Liver (tissue), 3 donors: ENCODE measurements at regions not wholly inside any gene's neighbourhood (a gene's known extent, or its start where the extent isn't known, plus 50 kb on each side); places are given as distances from the start of the nearest gene placed in this dataset.

Source experiments
- CTCF ChIP-seq: fragments of 150-350 bp; IDR thresholded peaks from 2 replicates; pipeline ENCODE4 v1.5.1; 2017; ENCODE audit warnings: improper control_type of control experiment, low read depth, low read length; ENCODE audit not compliant: missing input control
- HNF4G ChIP-seq: IDR thresholded peaks from 2 replicates; pipeline ENCODE4 v1.6.1; 2016; ENCODE audit warnings: antibody characterized with exemption
- MAX ChIP-seq: IDR thresholded peaks from 2 replicates; pipeline ENCODE4 v1.6.1; 2016; ENCODE audit warnings: antibody characterized with exemption
- NR2F2 ChIP-seq: IDR thresholded peaks from 2 replicates; pipeline ENCODE4 v1.6.1; 2016; ENCODE audit warnings: antibody characterized with exemption
- RAD21 ChIP-seq, 2 donors: IDR thresholded peaks; 2 replicates each; pipeline ENCODE4 v1.6.1; 2016; ENCODE audit warnings: antibody characterized with exemption in 2 of 2, mild to moderate bottlenecking in 2 of 2
- REST ChIP-seq: IDR thresholded peaks from 2 replicates; pipeline ENCODE4 v1.6.1; 2016; ENCODE audit warnings: antibody characterized with exemption, mild to moderate bottlenecking
- SP1 ChIP-seq: IDR thresholded peaks from 2 replicates; pipeline ENCODE4 v1.6.1; 2018; ENCODE audit warnings: antibody characterized with exemption, mild to moderate bottlenecking
- YY1 ChIP-seq: IDR thresholded peaks from 2 replicates; pipeline ENCODE4 v1.6.1; 2016; ENCODE audit warnings: antibody characterized with exemption, mild to moderate bottlenecking
- donor health status: healthy.
- donor health status: healthy.

- TF ChIP-seq REST, result no peak
- TF ChIP-seq CTCF, result no peak
- no peak for TF ChIP-seq HNF4G
- no peak for TF ChIP-seq YY1
- no peak for TF ChIP-seq RAD21 (IDR thresholded peaks at IDR 0.05)
- TF ChIP-seq MAX, result no peak
- no peak for TF ChIP-seq NR2F2
- TF ChIP-seq SP1, result no peak
Observed at GRCh38 chr5:162272417-162272816, 204.8 kb downstream of the GABRG2 start.
